ENCODE measurements at regions not wholly inside any gene's neighbourhood (a gene's known extent, or its start where the extent isn't known, plus 50 kb on each side); places are given as distances from the start of the nearest gene placed in this dataset.
"Not testable (repeated sequence)": the region's sequence is repeated elsewhere in the genome, so short reads cannot be mapped to it uniquely, and the experiment has no call there.

DNA sequence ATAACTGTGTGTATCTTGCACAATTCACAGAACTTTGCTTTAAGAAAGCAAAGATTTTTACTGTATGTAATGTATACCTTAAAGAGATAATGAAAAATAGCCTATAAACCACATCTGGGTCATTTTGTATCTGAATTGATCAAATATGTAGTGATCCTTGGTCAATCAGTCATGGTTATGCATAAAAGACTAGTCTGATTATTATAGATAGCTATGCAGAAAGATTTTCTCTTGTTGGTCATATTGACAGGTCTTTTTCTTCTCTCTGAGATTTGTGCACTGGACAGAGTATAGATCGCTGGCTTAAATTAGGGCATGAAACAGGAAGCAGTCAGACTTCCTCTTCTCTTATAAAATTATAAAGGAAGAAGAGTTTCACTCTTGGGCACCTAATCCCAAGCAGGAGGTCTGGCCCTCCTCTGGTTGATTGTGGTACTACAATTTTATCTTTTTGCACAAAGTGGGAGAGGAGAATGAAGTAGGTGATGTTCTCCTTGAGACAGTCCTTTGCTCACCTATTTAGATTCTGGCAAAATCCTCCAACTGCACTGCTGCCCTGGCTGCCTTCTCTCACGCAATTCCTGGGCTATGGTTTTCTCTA, 380.9 kb upstream of the RGS17 start:
- ATAC-seq (no peak), DNase-seq (ENCODE audit: missing footprints) (no peak)
- intact Hi-C loops (cut with DNase I), result loop anchor here (5.0 kb wide), 1 partner anchor 480 kb away; no protein-coding TSS in a partner anchor

- ATAC-seq, result no peak
- intact Hi-C loops (cut with DNase I), result no loop called here
- no peak for DNase-seq (ENCODE audit: missing footprints)
Measured at GRCh38 chr6:153503810-153504209, 372.7 kb upstream of the RGS17 start.

- intact Hi-C loops (cut with DNase I), result no loop called here
- DNase-seq (ENCODE audit: missing footprints) (no peak), ATAC-seq (no peak)
Measured at GRCh38 chr6:153493501-153493900, 362.4 kb upstream of the RGS17 start.

- ATAC-seq, result no peak
- intact Hi-C loops (cut with DNase I), result no loop called here
- no peak for DNase-seq (ENCODE audit: missing footprints)
Measured at GRCh38 chr6:153489479-153489878, 358.4 kb upstream of the RGS17 start.

- no peak for DNase-seq (ENCODE audit: missing footprints)
Measured at GRCh38 chr6:153488267-153488666, 357.2 kb upstream of the RGS17 start.

GRCh38 chr6:153485072-153485471, 354.0 kb upstream of the RGS17 start:
- no peak for DNase-seq (ENCODE audit: missing footprints)
- no peak for ATAC-seq
- intact Hi-C loops (cut with DNase I), result no loop called here

More at GRCh38 chr6:153488267-153488666, 357.2 kb upstream of the RGS17 start:
- ATAC-seq, result no peak
- intact Hi-C loops (cut with DNase I), result no loop called here

GRCh38 chr6:153484056-153484455, 353.0 kb upstream of the RGS17 start:
- DNase-seq (ENCODE audit: missing footprints), result no peak
- ATAC-seq, result no peak
- intact Hi-C loops (cut with DNase I), result no loop called here

GRCh38 chr6:153476243-153476642, 345.2 kb upstream of the RGS17 start:
- ATAC-seq, result no peak
- no peak for DNase-seq (ENCODE audit: missing footprints)
- intact Hi-C loops (cut with DNase I), result no loop called here

DNA sequence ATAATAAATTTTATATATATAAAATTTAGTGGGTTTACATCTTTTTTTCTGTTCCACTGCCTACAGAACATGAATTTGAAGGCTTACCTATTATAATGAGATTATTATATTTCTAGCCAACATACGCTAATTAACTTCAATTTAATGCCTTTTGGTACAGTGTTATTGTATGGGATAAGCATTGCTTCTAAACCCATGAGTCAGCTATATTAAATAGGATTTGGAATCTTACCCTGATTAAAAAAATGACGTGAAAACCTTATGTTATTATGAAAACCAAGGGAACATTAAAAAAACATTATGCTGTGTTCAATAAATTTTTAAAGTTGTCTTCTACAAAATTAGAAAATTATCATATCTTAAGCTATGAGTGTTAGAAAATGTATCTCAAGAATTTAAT, 334.0 kb upstream of the RGS17 start:
- no peak for ATAC-seq
- intact Hi-C loops (cut with DNase I), result no loop called here
- no peak for DNase-seq (ENCODE audit: missing footprints)

DNA sequence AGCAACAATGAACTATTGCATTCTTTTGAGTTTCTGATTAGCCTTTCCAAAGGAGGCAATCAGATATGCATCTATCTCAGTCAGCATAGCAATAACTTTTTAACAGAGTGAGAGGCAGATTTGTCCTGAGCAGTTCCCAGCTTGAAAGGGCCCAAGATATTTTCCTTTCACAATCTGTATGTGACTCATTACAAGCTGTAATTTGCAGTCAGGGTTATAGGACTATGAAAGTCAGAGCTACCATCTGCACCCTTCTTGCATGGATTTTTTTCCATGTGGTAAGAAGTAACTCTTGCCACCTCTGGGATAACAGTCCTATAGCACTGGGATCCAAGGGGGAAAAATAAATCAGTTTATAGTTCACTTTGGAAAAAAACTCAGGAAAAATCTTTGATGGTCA, 318.2 kb upstream of the RGS17 start:
- DNase-seq (ENCODE audit: missing footprints), result no peak
- ATAC-seq, result no peak
- intact Hi-C loops (cut with DNase I), result no loop called here

- ATAC-seq; intact Hi-C loops (cut with DNase I); DNase-seq (ENCODE audit: missing footprints): not testable (repeated sequence)
Measured at GRCh38 chr6:153442749-153443148, 311.7 kb upstream of the RGS17 start.

GRCh38 chr6:153442096-153442495, 311.0 kb upstream of the RGS17 start:
- intact Hi-C loops (cut with DNase I), result no loop called here
- DNase-seq (ENCODE audit: missing footprints) (no peak), ATAC-seq (no peak)

GRCh38 chr6:153437193-153437592, 306.1 kb upstream of the RGS17 start:
- intact Hi-C loops (cut with DNase I), result no loop called here
- DNase-seq (ENCODE audit: missing footprints), result no peak
- no peak for ATAC-seq

DNA sequence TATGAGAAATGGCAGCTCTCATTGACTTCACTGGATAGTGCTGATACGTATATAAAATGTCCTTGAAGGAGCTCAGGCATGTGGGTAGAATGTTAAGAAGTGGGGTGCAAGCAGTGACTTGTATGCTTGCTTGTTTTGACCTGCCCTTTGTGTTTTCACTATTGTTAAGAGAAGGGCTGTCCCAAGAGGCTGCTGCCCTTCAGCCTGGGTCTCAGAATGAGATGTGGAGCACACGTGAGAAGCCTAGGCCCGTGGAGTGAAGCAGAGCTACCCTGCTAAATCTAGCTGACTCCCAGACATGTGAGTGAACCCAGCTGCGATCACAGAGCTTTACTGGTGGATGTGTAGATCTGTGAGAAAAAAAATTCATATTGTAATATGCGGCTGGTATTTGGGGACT, 305.3 kb upstream of the RGS17 start:
- DNase-seq (ENCODE audit: missing footprints), result no peak
- no peak for ATAC-seq
- intact Hi-C loops (cut with DNase I), result no loop called here

- ATAC-seq, result no peak
- intact Hi-C loops (cut with DNase I), result no loop called here
- no peak for DNase-seq (ENCODE audit: missing footprints)
Measured at GRCh38 chr6:153435787-153436186, 304.7 kb upstream of the RGS17 start.

DNA sequence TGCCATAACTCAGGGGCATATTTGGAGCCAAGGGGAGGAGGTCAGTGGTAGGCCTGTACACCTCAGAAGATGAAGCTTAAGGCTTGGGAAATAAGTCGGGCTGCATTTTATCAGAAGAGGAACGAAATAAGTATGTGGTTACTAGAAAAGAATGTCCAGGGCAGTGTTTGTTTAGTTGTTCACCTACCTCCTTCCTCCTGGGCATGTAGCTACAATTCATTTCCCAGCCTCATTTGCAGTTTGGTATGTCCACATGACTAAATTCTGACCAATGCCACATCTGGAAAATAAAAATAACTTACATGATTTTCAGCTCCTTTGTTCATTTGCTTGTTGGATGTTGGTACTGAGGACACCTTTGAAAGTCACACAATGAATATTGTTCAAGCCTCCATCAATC, 294.5 kb upstream of the RGS17 start:
- no peak for ATAC-seq
- no peak for DNase-seq (ENCODE audit: missing footprints)
- intact Hi-C loops (cut with DNase I), result no loop called here

- DNase-seq (ENCODE audit: missing footprints), result no peak
- no peak for ATAC-seq
- intact Hi-C loops (cut with DNase I), result no loop called here
Measured at GRCh38 chr6:153424719-153425400, 293.8 kb upstream of the RGS17 start.

DNA sequence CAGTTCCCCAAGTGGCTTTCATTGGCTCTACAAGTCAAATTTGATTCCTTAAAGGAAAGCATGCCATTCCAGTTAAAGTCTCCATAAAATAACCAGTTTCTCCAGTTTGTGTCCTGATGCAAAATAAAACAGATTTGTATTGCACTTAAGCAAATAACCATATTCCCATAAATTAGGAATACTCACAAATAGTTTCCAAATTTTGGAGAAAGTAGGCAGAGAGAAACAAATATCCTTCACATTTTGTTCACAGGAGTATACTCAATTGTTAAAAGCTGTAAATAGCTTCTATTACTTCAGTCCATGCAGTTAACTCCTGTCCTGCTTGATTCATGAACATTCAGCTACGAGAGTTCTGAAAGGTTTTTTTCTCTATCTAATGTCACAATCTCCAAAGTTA, 281.4 kb upstream of the RGS17 start:
- no peak for ATAC-seq
- intact Hi-C loops (cut with DNase I), result no loop called here
- no peak for DNase-seq (ENCODE audit: missing footprints)

GRCh38 chr6:153411070-153411648, 280.1 kb upstream of the RGS17 start:
- intact Hi-C loops (cut with DNase I), result no loop called here

DNA sequence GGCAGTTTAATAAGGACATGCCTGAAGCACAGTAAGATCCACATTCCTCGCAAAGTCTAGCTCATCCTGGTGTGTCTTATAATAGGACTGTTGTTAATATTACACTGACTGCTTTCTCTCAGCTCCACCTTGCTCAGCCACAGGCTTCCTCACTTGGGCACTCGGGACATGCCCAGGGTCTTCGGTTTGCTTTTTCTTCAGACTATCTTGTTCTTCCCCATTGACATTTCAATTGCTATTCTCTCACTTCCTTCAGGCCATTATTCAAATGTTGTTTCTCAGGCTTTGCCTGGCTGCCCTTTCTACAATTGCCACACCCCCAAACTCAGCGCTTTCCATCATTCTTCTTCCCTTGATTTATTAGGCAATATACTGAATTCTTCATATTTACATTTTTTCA, 274.8 kb upstream of the RGS17 start:
- intact Hi-C loops (cut with DNase I), result no loop called here
- DNase-seq (ENCODE audit: missing footprints), result no peak
- ATAC-seq, result no peak

More at GRCh38 chr6:153411070-153411648, 280.1 kb upstream of the RGS17 start:
- ATAC-seq (no peak), DNase-seq (ENCODE audit: missing footprints) (no peak)

Measured in Right ventricle myocardium inferior (tissue), 1 donor.